MG63 (cell line): ENCODE measurements at regions not wholly inside any gene's neighbourhood (a gene's known extent, or its start where the extent isn't known, plus 50 kb on each side); places are given as distances from the start of the nearest gene placed in this dataset.
"Not testable (repeated sequence)": the region's sequence is repeated elsewhere in the genome, so short reads cannot be mapped to it uniquely, and the experiment has no call there.

Experiments used
- DNase-seq: peaks from one replicate; pipeline ENCODE4 v3.0.0-alpha.2; 2020
- H3K27me3 ChIP-seq: fragments of 250-450 bp; sonication (Bioruptor Pico); 2 replicates; pipeline ENCODE4 v1.5.1; 2020; ENCODE audit warnings: mild to moderate bottlenecking, moderate library complexity
- H3K36me3 ChIP-seq: fragments of 250-450 bp; sonication (Bioruptor Pico); 2 replicates; pipeline ENCODE4 v1.5.1; 2020; ENCODE audit warnings: mild to moderate bottlenecking, moderate library complexity
- H3K4me3 ChIP-seq: fragments of 250-450 bp; sonication (Bioruptor Pico); 2 replicates; pipeline ENCODE4 v1.5.1; 2020; ENCODE audit warnings: mild to moderate bottlenecking, moderate library complexity
- H3K9me3 ChIP-seq: fragments of 250-450 bp; sonication (Bioruptor Pico); 2 replicates; pipeline ENCODE4 v1.5.1; 2020; ENCODE audit warnings: mild to moderate bottlenecking, moderate library complexity

- H3K4me3 ChIP-seq = no peak overlapping the region
- no peaks in the 10 kb centered on the region for H3K27me3 ChIP-seq
- no peaks in the 10 kb centered on the region for H3K36me3 ChIP-seq
- 0 out of 2 replicates have a peak, but pooled peaks cover 4% of the 10 kb centered on the region for H3K9me3 ChIP-seq
- no peak for DNase-seq
Measured at GRCh38 chr5:115450741-115451140, 93.8 kb downstream of the FEM1C start.

GRCh38 chr5:115448630-115449029, 95.9 kb downstream of the FEM1C start:
- DNase-seq, H3K27me3 ChIP-seq, H3K36me3 ChIP-seq, H3K4me3 ChIP-seq, H3K9me3 ChIP-seq: not testable (repeated sequence)

GRCh38 chr5:115440782-115441451, 103.7 kb downstream of the FEM1C start:
- no peaks in the 10 kb centered on the region for H3K27me3 ChIP-seq
- H3K9me3 ChIP-seq = peaks cover 29% of the 10 kb centered on the region
- H3K36me3 ChIP-seq = no peaks in the 10 kb centered on the region
- DNase-seq = no peak
- no peak overlapping the region for H3K4me3 ChIP-seq

- no peaks in the 10 kb centered on the region for H3K27me3 ChIP-seq
- no peaks in the 10 kb centered on the region for H3K36me3 ChIP-seq
- peaks cover 29% of the 10 kb centered on the region for H3K9me3 ChIP-seq
- H3K4me3 ChIP-seq = no peak overlapping the region
- no peak for DNase-seq
Measured at GRCh38 chr5:115439639-115440038, 104.9 kb downstream of the FEM1C start.

GRCh38 chr5:115439042-115439441, 105.5 kb downstream of the FEM1C start:
- Histone ChIP-seq H3K9me3 (peaks cover 29% of the 10 kb centered on the region), H3K4me3 (no peak overlapping the region), H3K36me3 (no peaks in the 10 kb centered on the region), H3K27me3 (no peaks in the 10 kb centered on the region)
- DNase-seq = no peak

GRCh38 chr5:115435778-115436712, 108.5 kb downstream of the FEM1C start:
- Histone ChIP-seq H3K27me3 (no peaks in the 10 kb centered on the region), H3K36me3 (no peaks in the 10 kb centered on the region), H3K4me3 (no peak overlapping the region), H3K9me3 (peaks cover 17% of the 10 kb centered on the region)
- DNase-seq = no peak

- Histone ChIP-seq H3K9me3 (peaks cover 10% of the 10 kb centered on the region), H3K4me3 (no peak overlapping the region), H3K36me3 (no peaks in the 10 kb centered on the region), H3K27me3 (no peaks in the 10 kb centered on the region)
- no peak for DNase-seq
Measured at GRCh38 chr5:115435065-115435777, 109.4 kb downstream of the FEM1C start.

- H3K4me3 ChIP-seq = no peak overlapping the region
- no peaks in the 10 kb centered on the region for H3K9me3 ChIP-seq
- DNase-seq = no peak
- no peaks in the 10 kb centered on the region for H3K36me3 ChIP-seq
- no peaks in the 10 kb centered on the region for H3K27me3 ChIP-seq
Measured at GRCh38 chr5:115433918-115434317, 110.7 kb downstream of the FEM1C start.

- H3K4me3 ChIP-seq = no peak overlapping the region
- no peaks in the 10 kb centered on the region for H3K27me3 ChIP-seq
- DNase-seq = no peak
- H3K36me3 ChIP-seq = no peaks in the 10 kb centered on the region
- H3K9me3 ChIP-seq = no peaks in the 10 kb centered on the region
Measured at GRCh38 chr5:115432691-115433090, 111.9 kb downstream of the FEM1C start.

GRCh38 chr5:115431116-115431515, 113.5 kb downstream of the FEM1C start:
- H3K36me3 ChIP-seq = no peaks in the 10 kb centered on the region
- H3K9me3 ChIP-seq = no peaks in the 10 kb centered on the region
- H3K27me3 ChIP-seq = no peaks in the 10 kb centered on the region
- no peak for DNase-seq
- H3K4me3 ChIP-seq = no peak overlapping the region

- Histone ChIP-seq H3K4me3 (no peak overlapping the region), H3K27me3 (no peaks in the 10 kb centered on the region), H3K9me3 (no peaks in the 10 kb centered on the region), H3K36me3 (no peaks in the 10 kb centered on the region)
- no peak for DNase-seq
Measured at GRCh38 chr5:115430374-115430773, 114.2 kb downstream of the FEM1C start.

- no peaks in the 10 kb centered on the region for H3K36me3 ChIP-seq
- H3K9me3 ChIP-seq = no peaks in the 10 kb centered on the region
- H3K4me3 ChIP-seq = no peak overlapping the region
- DNase-seq = no peak
- no peaks in the 10 kb centered on the region for H3K27me3 ChIP-seq
Measured at GRCh38 chr5:115429345-115429940, 115.1 kb downstream of the FEM1C start.

GRCh38 chr5:115428676-115429075, 115.9 kb downstream of the FEM1C start:
- no peaks in the 10 kb centered on the region for H3K27me3 ChIP-seq
- no peaks in the 10 kb centered on the region for H3K36me3 ChIP-seq
- no peak for DNase-seq
- H3K9me3 ChIP-seq = no peaks in the 10 kb centered on the region
- H3K4me3 ChIP-seq = no peak overlapping the region

- DNase-seq = no peak
Measured at GRCh38 chr5:115428248-115428647, 116.3 kb downstream of the FEM1C start.

GRCh38 chr5:115424446-115424845, 120.1 kb downstream of the FEM1C start:
- Histone ChIP-seq H3K27me3 (no peaks in the 10 kb centered on the region), H3K36me3 (no peaks in the 10 kb centered on the region), H3K9me3 (no peaks in the 10 kb centered on the region), H3K4me3 (no peak overlapping the region)
- DNase-seq = no peak

More at GRCh38 chr5:115428248-115428647, 116.3 kb downstream of the FEM1C start:
- Histone ChIP-seq H3K27me3 (no peaks in the 10 kb centered on the region), H3K36me3 (no peaks in the 10 kb centered on the region), H3K9me3 (no peaks in the 10 kb centered on the region), H3K4me3 (no peak overlapping the region)

- Histone ChIP-seq H3K9me3 (no peaks in the 10 kb centered on the region), H3K27me3 (no peaks in the 10 kb centered on the region), H3K4me3 (no peak overlapping the region), H3K36me3 (no peaks in the 10 kb centered on the region)
- no peak for DNase-seq
Measured at GRCh38 chr5:115424030-115424429, 120.5 kb downstream of the FEM1C start.

- Histone ChIP-seq H3K27me3 (no peaks in the 10 kb centered on the region), H3K9me3 (no peaks in the 10 kb centered on the region), H3K36me3 (no peaks in the 10 kb centered on the region), H3K4me3 (no peak overlapping the region)
- peak; percentile 70 for DNase-seq
Measured at GRCh38 chr5:115423541-115423940, 121.0 kb downstream of the FEM1C start.
